ENCODE measurements at regions not wholly inside any gene's neighbourhood (a gene's known extent, or its start where the extent isn't known, plus 50 kb on each side); places are given as distances from the start of the nearest gene placed in this dataset.
A peak's percentile ranks its signal among the peaks of the same experiment; 100 is the strongest.

DNA sequence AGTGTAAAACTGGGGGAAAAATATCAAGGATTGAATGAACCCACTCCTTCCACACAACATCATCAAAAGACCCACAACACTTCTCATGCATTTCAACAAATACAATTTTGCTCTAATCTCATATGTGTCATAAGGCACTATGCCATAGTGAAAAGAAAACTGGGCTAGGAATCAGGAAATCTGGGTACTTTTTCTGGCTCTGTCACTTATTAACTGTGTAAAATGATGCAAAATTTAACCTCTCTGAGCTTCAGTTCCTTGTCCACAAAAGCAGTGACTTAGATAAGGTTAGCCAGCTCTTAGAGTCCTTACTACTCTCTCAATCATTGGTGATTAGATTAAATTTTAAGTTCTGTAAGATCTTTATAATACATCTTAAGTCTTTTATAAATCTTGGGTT lies 250.5 kb upstream of the SOX5 start:
- H3K4me3 Mint-ChIP-seq, result no peak overlapping the region
- H3K36me3 Mint-ChIP-seq, result peaks cover 2% of the 10 kb centered on the region
- no peak overlapping the region for H3K27ac Mint-ChIP-seq
- peaks cover 9% of the 10 kb centered on the region for H3K4me1 Mint-ChIP-seq
- H3K27me3 Mint-ChIP-seq, result peaks cover 1% of the 10 kb centered on the region
- ATAC-seq (ENCODE audit: low read depth) (no peak), DNase-seq (ENCODE audit: low spot score in 2 of 2) (no peak)
- peaks cover 2% of the 10 kb centered on the region for H3K9me3 Mint-ChIP-seq

- Mint-ChIP-seq H3K27me3 (peaks cover 1% of the 10 kb centered on the region), H3K4me1 (peaks cover 9% of the 10 kb centered on the region), H3K4me3 (no peak overlapping the region), H3K9me3 (peaks cover 2% of the 10 kb centered on the region), H3K27ac (no peak overlapping the region), H3K36me3 (peaks cover 2% of the 10 kb centered on the region)
- no peak for DNase-seq (ENCODE audit: low spot score in 2 of 2)
- ATAC-seq (ENCODE audit: low read depth), result no peak
Observed at GRCh38 chr12:24198936-24199671, 249.6 kb upstream of the SOX5 start.

DNA sequence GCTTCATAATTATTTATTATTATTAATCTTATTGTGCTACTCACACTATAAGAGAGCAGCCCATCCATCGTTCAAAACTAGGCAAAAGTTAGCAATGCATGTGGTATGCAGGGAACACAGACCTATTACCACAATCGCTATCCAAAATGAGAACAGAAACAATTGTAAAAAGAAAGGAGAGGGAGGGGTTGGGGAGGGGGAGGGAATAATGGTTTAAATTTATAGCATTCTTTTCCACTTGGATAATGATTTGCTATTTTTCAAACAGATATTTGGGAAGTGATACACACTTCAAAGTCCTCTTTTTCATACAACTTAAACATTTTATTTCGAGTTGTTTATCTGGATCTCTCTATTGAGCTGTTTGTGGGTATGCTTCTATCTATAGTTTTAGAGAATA lies 248.6 kb upstream of the SOX5 start:
- DNase-seq (ENCODE audit: low spot score in 2 of 2), result no peak
- Mint-ChIP-seq H3K27me3 (peaks cover 1% of the 10 kb centered on the region), H3K4me1 (peaks cover 9% of the 10 kb centered on the region), H3K4me3 (no peak overlapping the region), H3K9me3 (no peaks in the 10 kb centered on the region), H3K36me3 (no peaks in the 10 kb centered on the region), H3K27ac (no peak overlapping the region)
- ATAC-seq (ENCODE audit: low read depth), result no peak

DNA sequence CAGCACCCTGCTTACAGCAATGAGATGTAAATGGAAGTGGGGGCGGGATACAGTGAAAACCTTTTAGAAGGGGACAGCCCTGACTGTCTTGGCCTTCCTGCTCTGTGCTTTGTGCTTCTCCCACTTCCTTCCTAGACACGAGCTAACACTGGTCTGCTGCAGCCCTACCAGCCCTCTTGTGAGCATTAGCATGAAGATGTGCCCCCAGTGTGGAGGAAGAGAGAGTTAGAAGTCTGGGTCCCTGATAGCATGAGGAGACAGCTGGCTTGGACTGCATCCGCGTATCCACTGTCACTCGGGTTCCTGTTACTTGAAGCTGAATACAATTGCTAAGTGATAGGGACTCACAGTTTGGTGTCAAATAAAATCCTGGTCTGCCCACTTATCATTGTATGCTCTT lies 248.1 kb upstream of the SOX5 start:
- DNase-seq (ENCODE audit: low spot score in 2 of 2) (no peak), ATAC-seq (ENCODE audit: low read depth) (no peak)
- H3K9me3 Mint-ChIP-seq, result no peaks in the 10 kb centered on the region
- H3K27me3 Mint-ChIP-seq, result peaks cover 1% of the 10 kb centered on the region
- H3K36me3 Mint-ChIP-seq, result no peaks in the 10 kb centered on the region
- peaks cover 9% of the 10 kb centered on the region for H3K4me1 Mint-ChIP-seq
- no peak overlapping the region for H3K4me3 Mint-ChIP-seq
- no peak overlapping the region for H3K27ac Mint-ChIP-seq

DNA sequence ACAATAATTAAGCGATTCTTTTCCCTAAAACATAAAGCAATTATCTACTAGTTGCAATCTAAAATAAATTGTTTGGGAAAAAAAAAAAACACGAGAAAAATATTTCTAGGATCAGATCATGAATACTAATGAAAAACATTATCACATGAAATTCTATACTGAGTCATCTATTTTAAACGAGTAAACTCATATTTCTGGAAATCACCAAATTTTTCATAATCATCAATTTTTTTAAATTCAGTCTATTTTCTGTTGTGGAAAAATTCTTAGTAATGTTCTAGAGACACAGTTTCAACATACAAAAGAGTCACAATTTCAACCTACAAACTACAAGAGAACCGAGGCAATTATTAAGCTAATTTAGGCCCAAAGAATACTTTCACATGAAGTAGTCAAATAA lies 245.6 kb upstream of the SOX5 start:
- ATAC-seq (ENCODE audit: low read depth) (no peak), DNase-seq (ENCODE audit: low spot score in 2 of 2) (no peak)
- Mint-ChIP-seq H3K36me3 (no peaks in the 10 kb centered on the region), H3K4me3 (no peak overlapping the region), H3K4me1 (peaks cover 2% of the 10 kb centered on the region), H3K9me3 (no peaks in the 10 kb centered on the region), H3K27ac (no peak overlapping the region), H3K27me3 (peaks cover 1% of the 10 kb centered on the region)

- no peak overlapping the region for H3K4me3 Mint-ChIP-seq
- no peaks in the 10 kb centered on the region for H3K4me1 Mint-ChIP-seq
Observed at GRCh38 chr12:24191117-24191516, 241.6 kb upstream of the SOX5 start.

DNA sequence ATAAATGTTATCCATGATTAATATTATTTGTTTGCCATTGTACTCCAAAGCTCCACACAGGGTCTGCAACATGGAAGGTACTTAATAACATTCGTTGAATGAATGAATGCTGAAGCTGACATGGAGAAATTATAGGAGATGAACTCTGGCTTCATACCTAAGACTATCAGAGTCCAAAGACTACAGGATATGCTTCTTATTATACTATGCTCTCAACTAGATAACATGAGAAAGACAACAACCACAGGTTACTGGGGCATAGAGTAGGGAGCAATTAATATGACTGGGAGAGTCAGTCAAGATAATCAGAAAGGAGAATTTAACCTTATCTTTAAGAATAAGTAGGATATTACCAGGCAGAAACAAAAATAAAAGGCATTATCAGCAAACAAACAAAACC lies 236.3 kb upstream of the SOX5 start:
- Mint-ChIP-seq H3K27ac (no peak overlapping the region), H3K4me1 (no peaks in the 10 kb centered on the region), H3K4me3 (no peak overlapping the region), H3K9me3 (no peaks in the 10 kb centered on the region), H3K36me3 (peaks cover 1% of the 10 kb centered on the region), H3K27me3 (no peaks in the 10 kb centered on the region)
- ATAC-seq (ENCODE audit: low read depth) (no peak), DNase-seq (ENCODE audit: low spot score in 2 of 2) (no peak)

More at GRCh38 chr12:24191117-24191516, 241.6 kb upstream of the SOX5 start:
- Mint-ChIP-seq H3K27ac (no peak overlapping the region), H3K27me3 (no peaks in the 10 kb centered on the region), H3K9me3 (no peaks in the 10 kb centered on the region), H3K36me3 (peaks cover 1% of the 10 kb centered on the region)
- DNase-seq (ENCODE audit: low spot score in 2 of 2) (no peak), ATAC-seq (ENCODE audit: low read depth) (no peak)

DNA sequence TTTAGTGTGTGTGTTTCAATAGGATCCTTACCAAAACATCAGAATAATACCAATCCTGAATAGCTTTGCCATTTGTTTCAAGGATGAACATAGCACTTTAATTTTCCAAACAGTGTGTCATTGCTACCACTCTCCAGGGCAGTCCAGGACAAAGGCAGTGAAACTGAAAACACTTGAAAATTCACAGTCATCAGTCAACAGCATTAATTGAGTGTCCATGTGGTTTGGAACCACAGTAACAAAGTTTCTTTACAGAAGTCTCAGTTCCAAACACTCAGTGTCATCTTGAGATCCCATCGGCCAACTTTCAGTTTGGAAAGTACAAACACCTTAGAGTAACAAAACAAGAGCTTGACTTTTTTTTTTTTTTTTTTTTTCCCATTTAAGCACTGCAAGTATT lies 228.4 kb upstream of the SOX5 start:
- Mint-ChIP-seq H3K9me3 (no peaks in the 10 kb centered on the region), H3K27me3 (no peaks in the 10 kb centered on the region), H3K4me1 (peaks cover 5% of the 10 kb centered on the region), H3K4me3 (no peak overlapping the region), H3K27ac (no peak overlapping the region), H3K36me3 (no peaks in the 10 kb centered on the region)
- DNase-seq (ENCODE audit: low spot score in 2 of 2) (no peak), ATAC-seq (ENCODE audit: low read depth) (no peak)

GRCh38 chr12:24175929-24176328 lies 226.5 kb upstream of the SOX5 start:
- ATAC-seq (ENCODE audit: low read depth) (no peak), DNase-seq (ENCODE audit: low spot score in 2 of 2) (no peak)
- no peaks in the 10 kb centered on the region for H3K9me3 Mint-ChIP-seq
- no peaks in the 10 kb centered on the region for H3K36me3 Mint-ChIP-seq
- no peaks in the 10 kb centered on the region for H3K27me3 Mint-ChIP-seq
- no peak overlapping the region for H3K4me3 Mint-ChIP-seq
- peaks cover 17% of the 10 kb centered on the region for H3K4me1 Mint-ChIP-seq
- no peak overlapping the region for H3K27ac Mint-ChIP-seq

GRCh38 chr12:24175284-24175683 lies 225.8 kb upstream of the SOX5 start:
- no peak overlapping the region for H3K27ac Mint-ChIP-seq
- DNase-seq (ENCODE audit: low spot score in 2 of 2) (no peak), ATAC-seq (ENCODE audit: low read depth) (no peak)
- no peaks in the 10 kb centered on the region for H3K9me3 Mint-ChIP-seq
- peaks cover 17% of the 10 kb centered on the region for H3K4me1 Mint-ChIP-seq
- H3K27me3 Mint-ChIP-seq, result no peaks in the 10 kb centered on the region
- H3K36me3 Mint-ChIP-seq, result no peaks in the 10 kb centered on the region
- H3K4me3 Mint-ChIP-seq, result no peak overlapping the region

DNA sequence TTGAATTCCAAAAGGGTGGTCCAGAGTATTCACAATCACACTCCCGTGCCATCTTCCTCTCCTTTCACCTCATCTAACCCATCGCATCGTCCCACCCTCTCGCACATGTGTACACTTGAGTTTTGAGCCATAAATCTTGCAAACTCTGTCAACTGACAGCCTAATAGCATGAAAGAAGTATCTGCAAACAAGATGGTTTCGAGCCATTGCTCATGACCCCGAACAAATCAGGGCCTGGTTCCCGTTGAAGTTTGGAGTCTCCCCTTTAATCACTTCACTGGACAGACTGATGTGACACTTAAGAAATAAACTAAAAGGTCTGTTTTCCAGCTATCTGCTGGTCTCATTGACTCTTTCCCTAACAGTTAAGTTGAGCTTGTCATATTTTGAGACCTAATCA lies 223.6 kb upstream of the SOX5 start:
- Mint-ChIP-seq H3K27ac (peak overlapping the region; percentile 43), H3K27me3 (peaks cover 1% of the 10 kb centered on the region), H3K4me3 (no peak overlapping the region), H3K36me3 (no peaks in the 10 kb centered on the region), H3K4me1 (peaks cover 17% of the 10 kb centered on the region), H3K9me3 (no peaks in the 10 kb centered on the region)
- DNase-seq (ENCODE audit: low spot score in 2 of 2) (no peak), ATAC-seq (ENCODE audit: low read depth) (no peak)

DNA sequence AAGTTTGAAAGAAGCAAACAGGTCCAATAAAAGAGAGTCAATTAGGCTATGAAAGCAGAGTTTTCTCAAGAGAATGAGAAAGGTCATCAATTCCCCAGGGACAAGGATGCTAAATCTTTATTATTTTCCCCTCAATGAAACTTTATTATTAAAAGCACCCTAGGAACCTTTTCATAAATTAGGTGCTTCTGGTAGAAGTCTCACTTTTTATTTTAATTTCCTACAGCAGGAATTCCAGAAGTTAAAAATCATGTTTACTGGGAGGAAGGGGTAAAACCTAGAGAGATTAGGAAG lies 223.2 kb upstream of the SOX5 start:
- no peaks in the 10 kb centered on the region for H3K36me3 Mint-ChIP-seq
- peak overlapping the region; percentile 43 for H3K27ac Mint-ChIP-seq
- peaks cover 1% of the 10 kb centered on the region for H3K27me3 Mint-ChIP-seq
- H3K4me1 Mint-ChIP-seq, result peaks cover 17% of the 10 kb centered on the region
- ATAC-seq (ENCODE audit: low read depth) (no peak), DNase-seq (ENCODE audit: low spot score in 2 of 2) (no peak)
- H3K4me3 Mint-ChIP-seq, result no peak overlapping the region
- no peaks in the 10 kb centered on the region for H3K9me3 Mint-ChIP-seq

DNA sequence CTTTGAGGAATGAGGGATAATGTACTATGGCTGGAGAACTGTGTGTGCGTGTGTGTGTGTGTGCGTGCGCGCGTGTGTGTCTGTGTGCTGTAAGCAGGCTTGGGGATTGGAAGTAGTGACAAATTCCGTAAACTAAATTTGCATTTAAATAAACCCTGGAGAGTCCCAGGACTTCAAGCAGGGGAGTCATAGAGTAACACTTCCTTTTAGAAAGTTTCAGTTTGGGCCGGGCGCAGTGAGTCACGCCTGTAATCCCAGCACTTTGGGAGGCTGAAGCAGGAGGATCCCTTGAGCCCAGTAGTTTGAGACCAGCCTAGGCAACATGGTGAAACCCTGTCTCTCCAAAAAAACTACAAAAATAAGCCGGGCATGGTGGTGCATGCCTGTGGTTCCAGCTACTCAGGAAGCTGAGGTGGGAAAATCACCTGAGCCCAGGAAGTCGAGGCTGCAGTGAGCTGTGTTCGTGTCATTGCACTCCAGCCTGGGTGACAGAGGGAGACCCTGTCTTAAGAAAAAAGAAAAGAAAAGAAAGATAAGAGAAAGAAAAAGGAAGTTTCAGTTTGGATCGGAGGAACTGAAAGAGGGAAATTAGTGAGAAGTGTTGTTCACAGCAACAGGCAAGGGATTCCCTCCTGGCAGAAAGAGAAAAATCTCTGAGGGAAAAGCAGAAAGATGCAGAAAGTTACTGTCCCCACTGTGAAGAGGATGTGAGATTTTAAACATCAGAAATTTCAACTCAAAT lies 222.7 kb upstream of the SOX5 start:
- Mint-ChIP-seq H3K4me3 (peak overlapping the region; percentile 78), H3K27ac (peak overlapping the region; percentile 33), H3K9me3 (no peaks in the 10 kb centered on the region), H3K27me3 (peaks cover 1% of the 10 kb centered on the region), H3K4me1 (peaks cover 17% of the 10 kb centered on the region), H3K36me3 (no peaks in the 10 kb centered on the region)
- ATAC-seq (ENCODE audit: low read depth) (peak; percentile 79), DNase-seq (ENCODE audit: low spot score in 2 of 2) (no peak)

GRCh38 chr12:24155042-24155441 lies 205.6 kb upstream of the SOX5 start:
- Mint-ChIP-seq H3K27ac (no peak overlapping the region), H3K9me3 (no peaks in the 10 kb centered on the region), H3K27me3 (no peaks in the 10 kb centered on the region), H3K4me1 (peaks cover 2% of the 10 kb centered on the region), H3K36me3 (no peaks in the 10 kb centered on the region), H3K4me3 (no peak overlapping the region)
- ATAC-seq (ENCODE audit: low read depth), result no peak
- DNase-seq (ENCODE audit: low spot score in 2 of 2), result no peak

- ATAC-seq (ENCODE audit: low read depth) (no peak), DNase-seq (ENCODE audit: low spot score in 2 of 2) (no peak)
- Mint-ChIP-seq H3K9me3 (no peaks in the 10 kb centered on the region), H3K27me3 (no peaks in the 10 kb centered on the region), H3K4me3 (no peak overlapping the region), H3K27ac (no peak overlapping the region), H3K36me3 (no peaks in the 10 kb centered on the region), H3K4me1 (peaks cover 2% of the 10 kb centered on the region)
Observed at GRCh38 chr12:24153079-24153478, 203.6 kb upstream of the SOX5 start.
